Epithelial cell of esophagus (primary cell): ENCODE measurements at regions not wholly inside any gene's neighbourhood (a gene's known extent, or its start where the extent isn't known, plus 50 kb on each side); places are given as distances from the start of the nearest gene placed in this dataset.
A peak's percentile ranks its signal among the peaks of the same experiment; 100 is the strongest.

Experiments
- DNase-seq: peaks from one replicate; pipeline ENCODE4 v3.0.0; 2010; ENCODE audit warnings: low read depth
- H3K4me3 ChIP-seq: 2 replicates; pipeline ENCODE4 v1.5.1; 2011; ENCODE audit warnings: mild to moderate bottlenecking, low read length, control low read depth
- CTCF ChIP-seq: IDR thresholded peaks from 2 replicates; pipeline ENCODE4 v1.5.1; 2011; ENCODE audit warnings: low read depth, mild to moderate bottlenecking, low read length, control low read depth, inconsistent platforms; ENCODE audit not compliant: insufficient read depth; ENCODE audit errors: missing control alignments

- H3K4me3 ChIP-seq, result no peak overlapping the region
- TF ChIP-seq CTCF, result no peak
- no peak for DNase-seq
Observed at GRCh38 chr13:33438918-33439317, 153.4 kb upstream of the STARD13 start.

- H3K4me3 ChIP-seq, result no peak overlapping the region
- peak; percentile 60 for DNase-seq
- TF ChIP-seq CTCF, result peak; percentile 56
Observed at GRCh38 chr13:33441015-33441414, 155.5 kb upstream of the STARD13 start.

GRCh38 chr13:33445024-33445423, 159.5 kb upstream of the STARD13 start:
- TF ChIP-seq CTCF, result no peak
- H3K4me3 ChIP-seq, result no peak overlapping the region
- no peak for DNase-seq

GRCh38 chr13:33445476-33445875, 159.9 kb upstream of the STARD13 start:
- TF ChIP-seq CTCF, result no peak
- DNase-seq, result peak; percentile 18

GRCh38 chr13:33446821-33447725, 161.5 kb upstream of the STARD13 start:
- peak; percentile 81 for DNase-seq
- TF ChIP-seq CTCF, result no peak
- H3K4me3 ChIP-seq, result no peak overlapping the region

More at GRCh38 chr13:33445476-33445875, 159.9 kb upstream of the STARD13 start:
- no peak overlapping the region for H3K4me3 ChIP-seq

GRCh38 chr13:33448889-33449288, 163.3 kb upstream of the STARD13 start:
- TF ChIP-seq CTCF, result no peak
- no peak overlapping the region for H3K4me3 ChIP-seq
- no peak for DNase-seq
